Fibroblast of lung (primary cell): ENCODE measurements at regions not wholly inside any gene's neighbourhood (a gene's known extent, or its start where the extent isn't known, plus 50 kb on each side); places are given as distances from the start of the nearest gene placed in this dataset.
A peak's percentile ranks its signal among the peaks of the same experiment; 100 is the strongest.
"Not testable (repeated sequence)": the region's sequence is repeated elsewhere in the genome, so short reads cannot be mapped to it uniquely, and the experiment has no call there.

ENCODE experiments used
- DNase-seq, 2 donors: peaks; one replicate each; pipeline versions ENCODE4 v3.0.0 to v3.0.0-alpha.2; 2010; ENCODE audit warnings: low read depth in 2 of 2
- H2AFZ ChIP-seq: 2 replicates; pipeline ENCODE4 v1.5.1; 2012; ENCODE audit warnings: low read length, control low read depth, inconsistent platforms
- H3K27ac ChIP-seq: 2 replicates; pipeline ENCODE4 v1.5.1; 2011; ENCODE audit warnings: low read length, control low read depth; ENCODE audit not compliant: insufficient read depth
- H3K27me3 ChIP-seq: 2 replicates; pipeline ENCODE4 v1.5.1; 2011; ENCODE audit warnings: mild to moderate bottlenecking, low read length; ENCODE audit not compliant: control insufficient read depth, insufficient read depth
- H3K36me3 ChIP-seq: 2 replicates; pipeline ENCODE4 v1.5.1; 2011; ENCODE audit warnings: low read length; ENCODE audit not compliant: control insufficient read depth, insufficient read depth
- H3K4me1 ChIP-seq: 2 replicates; pipeline ENCODE4 v1.5.1; 2011; ENCODE audit warnings: low read length; ENCODE audit not compliant: control insufficient read depth, insufficient read depth; ENCODE audit errors: extremely low read depth
- H3K4me2 ChIP-seq: 2 replicates; pipeline ENCODE4 v1.5.1; 2011; ENCODE audit warnings: low read length, control low read depth; ENCODE audit not compliant: insufficient read depth; ENCODE audit errors: extremely low read depth
- H3K4me3 ChIP-seq, 4 experiments: fragments of 200-600 bp in 1 of 4; sonication (generic) in 1 of 4; replicated peaks in 1 of 4; 2 replicates each; pipeline ENCODE4 v1.5.1; 2011 to 2016; ENCODE audit warnings: low read length in 4 of 4, low read depth in 3 of 4, mild to moderate bottlenecking in 3 of 4, control low read depth in 2 of 4, inconsistent platforms in 1 of 4, mixed read lengths in 1 of 4; ENCODE audit not compliant: insufficient read depth in 1 of 4; ENCODE audit errors: control extremely low read depth in 1 of 4
- H3K79me2 ChIP-seq: 2 replicates; pipeline ENCODE4 v1.5.1; 2012; ENCODE audit warnings: mild to moderate bottlenecking, low read length, inconsistent platforms; ENCODE audit not compliant: control insufficient read depth, insufficient read depth
- H3K9ac ChIP-seq: 2 replicates; pipeline ENCODE4 v1.5.1; 2011; ENCODE audit warnings: mild to moderate bottlenecking, low read length, control low read depth; ENCODE audit not compliant: insufficient read depth
- H3K9me3 ChIP-seq: 2 replicates; pipeline ENCODE4 v1.5.1; 2012; ENCODE audit warnings: low read depth, low read length; ENCODE audit not compliant: control insufficient read depth, insufficient read depth
- H4K20me1 ChIP-seq: 2 replicates; pipeline ENCODE4 v1.5.1; 2011; ENCODE audit warnings: low read length; ENCODE audit not compliant: control insufficient read depth, insufficient read depth; ENCODE audit errors: extremely low read depth
- CTCF ChIP-seq, 2 donors: IDR thresholded peaks in 1 of 2; conservative IDR thresholded peaks in 1 of 2; 1 replicate in 1 of 2; 2 replicates in 1 of 2; pipeline ENCODE4 v1.5.1; 2011 to 2012; ENCODE audit warnings: low read length in 2 of 2, control low read depth in 1 of 2, inconsistent platforms in 1 of 2, low read depth in 1 of 2, mild to moderate bottlenecking in 1 of 2
- EZH2 ChIP-seq: IDR thresholded peaks from 2 replicates; pipeline ENCODE4 v1.5.1; 2012; ENCODE audit warnings: low read length, control low read depth, mild to moderate bottlenecking; ENCODE audit errors: missing control alignments

- no peaks in the 10 kb centered on the region for H3K27me3 ChIP-seq
- TF ChIP-seq CTCF (conservative IDR thresholded peaks at IDR 0.05 in 1 of 2, IDR thresholded peaks at IDR 0.05 in 1 of 2; ENCODE audit: low read depth in 1 of 2, low read length in 2 of 2) (no peak), EZH2 (no peak)
- H3K36me3 ChIP-seq: no peaks in the 10 kb centered on the region
- no peaks in the 10 kb centered on the region for H4K20me1 ChIP-seq
- H2AFZ ChIP-seq: no peak overlapping the region
- no peaks in the 10 kb centered on the region for H3K4me1 ChIP-seq
- no peak overlapping the region for H3K4me2 ChIP-seq
- H3K27ac ChIP-seq: no peak overlapping the region
- H3K9ac ChIP-seq: no peak overlapping the region
- no peak overlapping the region for H3K4me3 ChIP-seq
- peak in 1 of 2 donors; percentile 2 for DNase-seq
- H3K9me3 ChIP-seq: no peaks in the 10 kb centered on the region
- H3K79me2 ChIP-seq: no peaks in the 10 kb centered on the region
These were observed 272.1 kb upstream of the EYS start for GRCh38 chr6:65979120-65979519.

GRCh38 chr6:65971252-65971651, 264.2 kb upstream of the EYS start:
- not testable (repeated sequence) for H3K9me3 ChIP-seq, H3K36me3 ChIP-seq, H3K79me2 ChIP-seq, H3K27me3 ChIP-seq, H3K4me2 ChIP-seq, H3K9ac ChIP-seq, H3K27ac ChIP-seq, H4K20me1 ChIP-seq, H3K4me3 ChIP-seq, DNase-seq, H2AFZ ChIP-seq, H3K4me1 ChIP-seq

- Histone ChIP-seq H3K79me2 (no peaks in the 10 kb centered on the region), H3K9ac (no peak overlapping the region)
These were observed 257.2 kb upstream of the EYS start for GRCh38 chr6:65964261-65964660.

More at GRCh38 chr6:65964261-65964660, 257.2 kb upstream of the EYS start:
- Histone ChIP-seq H3K9me3 (no peaks in the 10 kb centered on the region), H3K27ac (no peak overlapping the region), H3K36me3 (no peaks in the 10 kb centered on the region), H3K27me3 (no peaks in the 10 kb centered on the region), H3K4me1 (no peaks in the 10 kb centered on the region), H4K20me1 (no peaks in the 10 kb centered on the region), H2AFZ (no peak overlapping the region), H3K4me2 (no peak overlapping the region), H3K4me3 (no peak overlapping the region)
- no peak for TF ChIP-seq CTCF (conservative IDR thresholded peaks at IDR 0.05 in 1 of 2, IDR thresholded peaks at IDR 0.05 in 1 of 2; ENCODE audit: low read depth in 1 of 2, low read length in 2 of 2)
- no peak for TF ChIP-seq EZH2
- DNase-seq: no peak
